ENCODE measurements at regions not wholly inside any gene's neighbourhood (a gene's known extent, or its start where the extent isn't known, plus 50 kb on each side); places are given as distances from the start of the nearest gene placed in this dataset.

DNA sequence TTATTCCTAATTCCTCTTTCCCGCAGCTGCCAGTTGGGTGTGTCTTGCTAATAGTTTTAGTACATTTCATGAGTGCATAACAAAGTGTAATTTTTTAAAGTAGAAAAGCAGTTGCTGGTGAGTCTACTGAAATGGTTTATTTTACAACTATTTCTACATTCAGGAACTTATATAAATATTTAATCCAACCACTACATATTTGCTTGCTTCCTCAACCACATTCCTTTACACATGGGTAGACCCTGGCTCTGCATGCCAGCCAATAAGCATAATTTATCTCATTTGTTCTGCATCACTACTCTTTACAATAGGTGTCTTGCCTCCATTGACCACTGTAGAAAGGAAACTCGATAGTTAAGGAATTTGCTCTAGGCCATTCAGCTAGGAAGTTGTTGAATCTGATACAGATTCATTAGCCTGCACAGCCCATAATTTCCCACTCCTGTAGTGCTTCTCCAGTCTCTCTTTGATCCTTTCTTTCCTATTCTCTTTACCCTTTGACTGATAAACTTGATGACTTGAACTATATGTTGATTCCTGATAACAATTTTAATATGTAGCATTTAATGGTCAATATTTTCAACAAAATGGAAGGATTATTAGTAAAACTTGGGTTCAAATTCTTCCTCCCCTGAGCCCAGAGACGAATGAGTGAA, 342.5 kb upstream of the ACTBL2 start:
- Histone ChIP-seq H3K9me3 (ENCODE audit: low read depth) (no peaks in the 10 kb centered on the region), H2AFZ (no peak overlapping the region), H4K20me1 (ENCODE audit: insufficient read depth, poor library complexity, severe bottlenecking) (no peaks in the 10 kb centered on the region), H3K4me3 (no peak overlapping the region), H3K9me2 (replicated peaks; ENCODE audit: insufficient read depth) (no peaks in the 10 kb centered on the region), H3K4me2 (no peak overlapping the region), H3K79me2 (no peaks in the 10 kb centered on the region), H3K27ac (no peak overlapping the region), H3K4me1 (ENCODE audit: insufficient read depth) (no peaks in the 10 kb centered on the region), H3K36me3 (replicated peaks; ENCODE audit: insufficient read depth, low read depth) (no peaks in the 10 kb centered on the region), H3K27me3 (no peaks in the 10 kb centered on the region)
- DNase-seq (ENCODE audit: low spot score), result no peak
- 77% methylated on average over 3 of the region's 3 CpGs for WGBS (ENCODE audit: low lambda C conversion rate, missing lambda C conversion rate)
- TF ChIP-seq CTCF (IDR thresholded peaks at IDR 0.05; ENCODE audit: poor library complexity) (no peak), EZH2phosphoT487 (IDR thresholded peaks at IDR 0.05; ENCODE audit: low read depth, severe bottlenecking, unreplicated experiment) (no peak), EZH2 (IDR thresholded peaks at IDR 0.05; ENCODE audit: borderline replicate concordance) (no peak)

- no peaks in the 10 kb centered on the region for H4K20me1 ChIP-seq (ENCODE audit: insufficient read depth, poor library complexity, severe bottlenecking)
- TF ChIP-seq CTCF (IDR thresholded peaks at IDR 0.05; ENCODE audit: poor library complexity) (no peak), EZH2 (IDR thresholded peaks at IDR 0.05; ENCODE audit: borderline replicate concordance) (no peak), EZH2phosphoT487 (IDR thresholded peaks at IDR 0.05; ENCODE audit: low read depth, severe bottlenecking, unreplicated experiment) (no peak)
- H3K27ac ChIP-seq, result no peak overlapping the region
Measured at GRCh38 chr5:57824623-57825022, 342.0 kb upstream of the ACTBL2 start.

DNA sequence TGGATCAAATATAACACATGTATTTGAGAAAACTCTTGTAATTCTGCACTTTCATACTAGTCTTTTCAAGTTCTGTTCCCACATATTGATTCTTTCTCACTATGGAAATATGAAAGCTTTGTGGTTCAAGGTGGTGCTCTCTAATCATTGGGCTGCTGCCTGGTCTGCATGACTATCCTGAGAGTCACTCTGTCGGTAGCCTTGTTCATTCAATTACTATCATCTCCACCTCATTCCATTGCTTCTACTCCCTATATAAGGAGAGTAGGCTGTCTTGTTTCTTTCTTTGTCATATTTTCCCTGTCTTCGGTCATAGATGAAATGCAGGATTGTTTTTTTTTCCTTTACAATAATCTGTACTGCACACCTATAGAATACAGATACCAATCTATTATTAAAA, 341.4 kb upstream of the ACTBL2 start:
- 96% methylated on average over 2 of the region's 2 CpGs for WGBS (ENCODE audit: low lambda C conversion rate, missing lambda C conversion rate)
- no peak for DNase-seq (ENCODE audit: low spot score)
- H4K20me1 ChIP-seq (ENCODE audit: insufficient read depth, poor library complexity, severe bottlenecking), result no peaks in the 10 kb centered on the region
- H3K4me3 ChIP-seq, result no peak overlapping the region
- no peaks in the 10 kb centered on the region for H3K9me2 ChIP-seq (replicated peaks; ENCODE audit: insufficient read depth)
- H3K9me3 ChIP-seq (ENCODE audit: low read depth), result peaks cover 5% of the 10 kb centered on the region
- H3K27me3 ChIP-seq, result no peaks in the 10 kb centered on the region
- H3K36me3 ChIP-seq (replicated peaks; ENCODE audit: insufficient read depth, low read depth), result no peaks in the 10 kb centered on the region
- TF ChIP-seq CTCF (IDR thresholded peaks at IDR 0.05; ENCODE audit: poor library complexity) (no peak), EZH2phosphoT487 (IDR thresholded peaks at IDR 0.05; ENCODE audit: low read depth, severe bottlenecking, unreplicated experiment) (no peak), EZH2 (IDR thresholded peaks at IDR 0.05; ENCODE audit: borderline replicate concordance) (no peak)
- H2AFZ ChIP-seq, result no peak overlapping the region
- no peaks in the 10 kb centered on the region for H3K79me2 ChIP-seq
- H3K27ac ChIP-seq, result no peak overlapping the region
- H3K4me2 ChIP-seq, result no peak overlapping the region
- H3K4me1 ChIP-seq (ENCODE audit: insufficient read depth), result no peaks in the 10 kb centered on the region

More at GRCh38 chr5:57824623-57825022, 342.0 kb upstream of the ACTBL2 start:
- H3K4me1 ChIP-seq (ENCODE audit: insufficient read depth), result no peaks in the 10 kb centered on the region
- no peak overlapping the region for H3K4me3 ChIP-seq
- peaks cover 5% of the 10 kb centered on the region for H3K9me3 ChIP-seq (ENCODE audit: low read depth)
- WGBS (ENCODE audit: low lambda C conversion rate, missing lambda C conversion rate), result 77% methylated on average over 2 of the region's 2 CpGs
- no peaks in the 10 kb centered on the region for H3K9me2 ChIP-seq (replicated peaks; ENCODE audit: insufficient read depth)
- DNase-seq (ENCODE audit: low spot score), result no peak
- H3K27me3 ChIP-seq, result no peaks in the 10 kb centered on the region
- no peaks in the 10 kb centered on the region for H3K36me3 ChIP-seq (replicated peaks; ENCODE audit: insufficient read depth, low read depth)
- H3K79me2 ChIP-seq, result no peaks in the 10 kb centered on the region
- no peak overlapping the region for H2AFZ ChIP-seq
- no peak overlapping the region for H3K4me2 ChIP-seq

Data from hepatocyte (in vitro differentiated cells).